ENCODE measurements at regions not wholly inside any gene's neighbourhood (a gene's known extent, or its start where the extent isn't known, plus 50 kb on each side); places are given as distances from the start of the nearest gene placed in this dataset.
"Not testable (repeated sequence)": the region's sequence is repeated elsewhere in the genome, so short reads cannot be mapped to it uniquely, and the experiment has no call there.

GRCh38 chr10:42883993-42884983, 101.7 kb downstream of the BMS1 start:
- DNase-seq, result no peak

- DNase-seq, result no peak
Observed at GRCh38 chr10:42885491-42886270, 103.1 kb downstream of the BMS1 start.

- no peak for DNase-seq
Observed at GRCh38 chr10:42887734-42888503, 105.3 kb downstream of the BMS1 start.

GRCh38 chr10:42888504-42889095, 106.0 kb downstream of the BMS1 start:
- DNase-seq, result no peak

GRCh38 chr10:42896735-42897134, 114.1 kb downstream of the BMS1 start:
- no peak for DNase-seq

- DNase-seq, result no peak
Observed at GRCh38 chr10:42898037-42898960, 115.7 kb downstream of the BMS1 start.

- DNase-seq, result no peak
Observed at GRCh38 chr10:42899036-42899435, 116.4 kb downstream of the BMS1 start.

GRCh38 chr10:42900346-42900745, 117.8 kb downstream of the BMS1 start:
- not testable (repeated sequence) for DNase-seq

- DNase-seq, result no peak
Observed at GRCh38 chr10:42911359-42911758, 128.8 kb downstream of the BMS1 start.

GRCh38 chr10:42916974-42917373, 134.4 kb downstream of the BMS1 start:
- no peak for DNase-seq

- DNase-seq, result no peak
Observed at GRCh38 chr10:42917821-42918220, 135.2 kb downstream of the BMS1 start.

GRCh38 chr10:42921951-42922350, 139.4 kb downstream of the BMS1 start:
- DNase-seq, result no peak

- DNase-seq, result no peak
Observed at GRCh38 chr10:42924484-42924883, 141.9 kb downstream of the BMS1 start.

- DNase-seq, result no peak
Observed at GRCh38 chr10:42926843-42927242, 144.2 kb downstream of the BMS1 start.

GRCh38 chr10:42928064-42928463, 145.5 kb downstream of the BMS1 start:
- no peak for DNase-seq

- DNase-seq, result no peak
Observed at GRCh38 chr10:42929236-42929635, 146.6 kb downstream of the BMS1 start.

GRCh38 chr10:42929993-42930392, 146.9 kb upstream of the RET start:
- no peak for DNase-seq

GRCh38 chr10:42930516-42931192, 146.2 kb upstream of the RET start:
- DNase-seq, result no peak

GRCh38 chr10:42932116-42932515, 144.8 kb upstream of the RET start:
- no peak for DNase-seq

GRCh38 chr10:42932735-42933447, 144.0 kb upstream of the RET start:
- no peak for DNase-seq
